ENCODE measurements at regions not wholly inside any gene's neighbourhood (a gene's known extent, or its start where the extent isn't known, plus 50 kb on each side); places are given as distances from the start of the nearest gene placed in this dataset.

DNA sequence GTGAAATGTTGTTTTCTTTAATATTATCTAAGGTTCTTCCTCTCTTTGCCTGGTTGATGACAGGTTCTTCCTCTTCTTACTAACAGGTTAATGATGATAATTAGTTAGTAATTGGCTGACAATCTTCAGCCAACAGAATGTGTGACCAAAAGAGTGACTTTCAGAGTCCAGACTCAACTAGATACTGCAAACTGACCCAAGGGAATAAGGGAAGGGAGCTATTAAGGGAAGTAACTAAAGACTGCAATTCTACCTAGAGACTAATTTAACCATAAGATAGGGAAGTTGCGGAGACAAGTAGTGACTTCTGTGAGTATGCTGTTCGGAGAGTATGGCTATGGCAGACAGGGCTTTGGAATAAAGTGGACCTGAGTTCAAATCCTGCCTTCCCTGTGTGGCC, 127.3 kb upstream of the TACR1 start:
- no peak overlapping the region for H3K27ac ChIP-seq (ENCODE audit: low read depth, low read length)
- peaks cover 34% of the 10 kb centered on the region for H3K4me1 ChIP-seq (ENCODE audit: control insufficient read depth, insufficient read depth, low read length)
- no peaks in the 10 kb centered on the region for H3K27me3 ChIP-seq (ENCODE audit: control insufficient read depth, insufficient read depth, low read length)
- no peak overlapping the region for H3K9ac ChIP-seq (ENCODE audit: low read length)
- H3K9me3 ChIP-seq (ENCODE audit: control insufficient read depth, insufficient read depth, low read depth, low read length): no peaks in the 10 kb centered on the region
- H3K4me3 ChIP-seq (ENCODE audit: low read depth, low read length): no peak overlapping the region
- H3K36me3 ChIP-seq (ENCODE audit: control insufficient read depth, insufficient read depth, low read length): no peaks in the 10 kb centered on the region

DNA sequence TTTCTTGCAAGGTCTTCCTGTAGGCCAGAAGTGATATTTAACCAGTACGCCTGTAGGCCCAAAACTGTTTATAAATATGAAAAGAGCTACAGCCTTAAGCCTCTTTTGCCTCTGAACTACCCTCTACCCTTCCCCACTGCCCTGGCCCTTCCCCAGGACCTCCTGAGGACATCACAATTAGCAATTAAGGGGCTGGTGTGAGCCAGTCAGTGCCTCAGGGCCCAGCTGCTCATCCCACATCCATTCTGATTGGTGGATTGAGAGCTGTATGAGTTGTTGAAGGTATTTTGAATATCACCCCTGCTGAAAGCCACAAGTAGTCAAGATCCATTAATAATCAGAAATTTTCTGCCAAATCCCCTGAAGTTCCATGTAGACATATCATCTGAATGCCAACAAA, 126.3 kb upstream of the TACR1 start:
- H3K27ac ChIP-seq (ENCODE audit: low read depth, low read length): no peak overlapping the region
- no peaks in the 10 kb centered on the region for H3K9me3 ChIP-seq (ENCODE audit: control insufficient read depth, insufficient read depth, low read depth, low read length)
- no peaks in the 10 kb centered on the region for H3K36me3 ChIP-seq (ENCODE audit: control insufficient read depth, insufficient read depth, low read length)
- H3K4me3 ChIP-seq (ENCODE audit: low read depth, low read length): no peak overlapping the region
- H3K27me3 ChIP-seq (ENCODE audit: control insufficient read depth, insufficient read depth, low read length): no peaks in the 10 kb centered on the region
- peaks cover 42% of the 10 kb centered on the region for H3K4me1 ChIP-seq (ENCODE audit: control insufficient read depth, insufficient read depth, low read length)
- H3K9ac ChIP-seq (ENCODE audit: low read length): no peak overlapping the region

DNA sequence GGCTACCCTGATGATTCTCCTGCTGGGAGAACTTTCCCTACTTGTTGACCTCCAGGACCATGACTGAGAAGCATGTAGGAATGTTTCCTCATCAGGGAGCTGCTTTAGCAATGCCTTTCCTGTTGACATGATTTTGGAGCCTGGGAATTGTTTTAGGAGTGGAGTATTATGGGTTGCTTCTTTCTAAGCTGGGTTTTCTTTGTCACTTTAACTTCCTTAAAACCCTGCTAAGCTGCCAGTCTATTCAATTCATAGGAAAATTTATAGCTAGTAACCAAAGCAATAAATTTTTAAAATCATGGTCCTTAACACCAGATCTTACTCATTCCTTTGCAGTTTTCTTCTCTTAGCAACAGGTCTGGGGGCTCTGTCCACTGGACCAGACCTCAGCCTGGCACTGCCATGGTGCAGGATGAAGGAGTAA, 125.6 kb upstream of the TACR1 start:
- Histone ChIP-seq H3K4me3 (ENCODE audit: low read depth, low read length) (no peak overlapping the region), H3K9me3 (ENCODE audit: control insufficient read depth, insufficient read depth, low read depth, low read length) (no peaks in the 10 kb centered on the region), H3K36me3 (ENCODE audit: control insufficient read depth, insufficient read depth, low read length) (no peaks in the 10 kb centered on the region), H3K9ac (ENCODE audit: low read length) (no peak overlapping the region), H3K4me1 (ENCODE audit: control insufficient read depth, insufficient read depth, low read length) (peaks cover 42% of the 10 kb centered on the region), H3K27me3 (ENCODE audit: control insufficient read depth, insufficient read depth, low read length) (no peaks in the 10 kb centered on the region), H3K27ac (ENCODE audit: low read depth, low read length) (no peak overlapping the region)

- Histone ChIP-seq H3K4me3 (ENCODE audit: low read depth, low read length) (no peak overlapping the region), H3K27me3 (ENCODE audit: control insufficient read depth, insufficient read depth, low read length) (no peaks in the 10 kb centered on the region)
Observed at GRCh38 chr2:75324141-75324540, 124.8 kb upstream of the TACR1 start.

GRCh38 chr2:75321599-75321922, 122.2 kb upstream of the TACR1 start:
- no peaks in the 10 kb centered on the region for H3K36me3 ChIP-seq (ENCODE audit: control insufficient read depth, insufficient read depth, low read length)
- no peak overlapping the region for H3K27ac ChIP-seq (ENCODE audit: low read depth, low read length)
- H3K4me1 ChIP-seq (ENCODE audit: control insufficient read depth, insufficient read depth, low read length): peaks cover 38% of the 10 kb centered on the region
- no peak overlapping the region for H3K9ac ChIP-seq (ENCODE audit: low read length)
- no peaks in the 10 kb centered on the region for H3K9me3 ChIP-seq (ENCODE audit: control insufficient read depth, insufficient read depth, low read depth, low read length)
- H3K4me3 ChIP-seq (ENCODE audit: low read depth, low read length): no peak overlapping the region
- no peaks in the 10 kb centered on the region for H3K27me3 ChIP-seq (ENCODE audit: control insufficient read depth, insufficient read depth, low read length)

More at GRCh38 chr2:75324141-75324540, 124.8 kb upstream of the TACR1 start:
- peaks cover 42% of the 10 kb centered on the region for H3K4me1 ChIP-seq (ENCODE audit: control insufficient read depth, insufficient read depth, low read length)
- H3K27ac ChIP-seq (ENCODE audit: low read depth, low read length): no peak overlapping the region
- no peaks in the 10 kb centered on the region for H3K9me3 ChIP-seq (ENCODE audit: control insufficient read depth, insufficient read depth, low read depth, low read length)
- no peak overlapping the region for H3K9ac ChIP-seq (ENCODE audit: low read length)
- no peaks in the 10 kb centered on the region for H3K36me3 ChIP-seq (ENCODE audit: control insufficient read depth, insufficient read depth, low read length)

DNA sequence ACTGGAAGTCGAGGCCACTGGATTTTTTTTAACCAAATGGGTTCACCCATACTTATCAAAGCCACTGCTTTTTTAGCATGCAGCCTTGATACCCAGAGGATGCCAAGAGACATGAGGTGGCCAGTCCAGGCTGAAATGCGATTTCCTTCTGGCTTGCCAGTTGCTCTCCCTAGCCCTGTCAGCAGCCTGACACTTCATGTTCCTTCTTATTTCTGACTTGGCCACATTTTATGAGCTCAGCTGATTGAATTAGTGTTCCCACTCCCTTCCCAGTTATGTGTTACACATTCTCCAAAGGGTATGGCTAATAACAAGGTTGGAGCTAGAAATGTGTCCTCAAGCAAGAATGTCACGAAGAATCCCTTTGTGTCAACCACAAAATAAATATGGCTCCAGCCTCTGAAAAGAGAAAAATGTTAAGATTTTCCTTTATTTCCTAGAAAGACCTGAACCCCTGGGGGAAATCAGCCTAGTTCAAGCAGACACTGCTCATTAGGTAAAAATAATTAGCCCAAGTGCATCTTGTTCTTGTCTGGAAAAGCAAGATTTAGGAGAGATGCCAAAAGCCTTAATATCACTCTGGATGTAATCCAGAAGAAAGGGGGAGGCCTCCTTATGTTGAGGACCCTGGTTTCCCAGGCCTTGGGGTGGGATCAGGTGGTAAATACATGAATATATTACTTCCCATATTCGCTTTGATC, 121.7 kb upstream of the TACR1 start:
- Histone ChIP-seq H3K9me3 (ENCODE audit: control insufficient read depth, insufficient read depth, low read depth, low read length) (no peaks in the 10 kb centered on the region), H3K27me3 (ENCODE audit: control insufficient read depth, insufficient read depth, low read length) (no peaks in the 10 kb centered on the region), H3K9ac (ENCODE audit: low read length) (no peak overlapping the region), H3K36me3 (ENCODE audit: control insufficient read depth, insufficient read depth, low read length) (no peaks in the 10 kb centered on the region), H3K27ac (ENCODE audit: low read depth, low read length) (no peak overlapping the region), H3K4me3 (ENCODE audit: low read depth, low read length) (no peak overlapping the region), H3K4me1 (ENCODE audit: control insufficient read depth, insufficient read depth, low read length) (peaks cover 36% of the 10 kb centered on the region)

DNA sequence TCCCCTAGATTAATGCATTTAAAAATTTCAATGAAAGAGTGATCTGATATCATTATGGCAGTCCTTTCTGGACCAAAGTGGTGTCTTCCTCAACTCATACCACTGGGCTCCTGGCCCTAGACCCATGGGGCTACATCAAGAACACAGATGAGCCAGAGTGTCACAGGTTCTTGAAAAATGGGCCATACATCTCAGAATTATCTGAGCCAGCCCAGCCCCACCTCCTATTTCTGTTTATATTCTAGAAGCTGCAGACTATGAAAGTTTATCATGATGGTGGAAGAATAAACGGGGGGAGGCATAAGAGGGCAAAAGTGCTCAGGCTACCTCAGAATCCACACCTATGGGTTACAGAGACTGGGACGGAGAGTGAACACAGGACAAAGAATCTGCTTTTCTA, 120.6 kb upstream of the TACR1 start:
- H3K4me3 ChIP-seq (ENCODE audit: low read depth, low read length): no peak overlapping the region

DNA sequence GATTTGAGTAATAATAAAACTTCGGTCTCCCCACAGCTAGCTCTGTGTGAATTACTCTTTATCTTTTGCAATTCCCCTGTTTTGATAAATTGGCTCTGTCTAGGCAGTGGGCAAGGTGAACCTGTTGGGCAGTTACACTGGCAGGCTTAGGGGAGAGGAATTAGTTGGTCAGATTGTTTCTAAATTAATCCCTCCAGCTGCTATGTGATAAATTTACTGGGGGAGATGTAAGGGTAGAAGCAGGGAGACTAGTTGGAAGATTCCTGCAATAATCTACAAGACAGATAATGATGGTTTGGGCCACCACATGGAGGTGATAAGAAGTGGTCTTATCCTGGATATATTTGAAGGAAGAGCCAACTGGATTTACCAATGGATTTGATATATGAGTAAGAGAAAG, 118.5 kb upstream of the TACR1 start:
- H3K9me3 ChIP-seq (ENCODE audit: control insufficient read depth, insufficient read depth, low read depth, low read length): no peaks in the 10 kb centered on the region
- H3K36me3 ChIP-seq (ENCODE audit: control insufficient read depth, insufficient read depth, low read length): no peaks in the 10 kb centered on the region
- H3K9ac ChIP-seq (ENCODE audit: low read length): no peak overlapping the region
- H3K4me1 ChIP-seq (ENCODE audit: control insufficient read depth, insufficient read depth, low read length): peaks cover 18% of the 10 kb centered on the region
- H3K4me3 ChIP-seq (ENCODE audit: low read depth, low read length): no peak overlapping the region
- no peak overlapping the region for H3K27ac ChIP-seq (ENCODE audit: low read depth, low read length)
- H3K27me3 ChIP-seq (ENCODE audit: control insufficient read depth, insufficient read depth, low read length): no peaks in the 10 kb centered on the region

More for the DNA sequence above, 120.6 kb upstream of the TACR1 start:
- no peak overlapping the region for H3K27ac ChIP-seq (ENCODE audit: low read depth, low read length)
- no peaks in the 10 kb centered on the region for H3K9me3 ChIP-seq (ENCODE audit: control insufficient read depth, insufficient read depth, low read depth, low read length)
- no peak overlapping the region for H3K9ac ChIP-seq (ENCODE audit: low read length)
- H3K27me3 ChIP-seq (ENCODE audit: control insufficient read depth, insufficient read depth, low read length): no peaks in the 10 kb centered on the region
- H3K4me1 ChIP-seq (ENCODE audit: control insufficient read depth, insufficient read depth, low read length): peaks cover 25% of the 10 kb centered on the region
- H3K36me3 ChIP-seq (ENCODE audit: control insufficient read depth, insufficient read depth, low read length): no peaks in the 10 kb centered on the region

DNA sequence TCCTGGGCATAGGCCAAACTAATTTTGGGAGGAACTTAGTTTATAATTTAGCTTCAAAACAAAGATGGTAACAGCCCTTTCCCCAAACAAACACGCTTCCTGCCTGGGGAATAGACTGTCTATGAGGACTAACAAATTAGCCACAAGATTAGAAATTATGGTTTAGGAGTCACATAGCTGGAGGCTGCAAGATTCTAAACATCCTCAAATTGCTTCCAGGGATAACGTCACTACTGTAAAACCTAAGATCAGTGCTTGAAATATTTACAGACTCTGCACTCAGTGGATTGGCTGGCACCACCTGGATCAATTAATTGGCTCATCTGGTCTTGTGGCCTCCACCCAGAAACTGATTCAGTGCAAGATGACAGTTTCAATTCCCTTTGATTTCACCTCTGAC, 118.0 kb upstream of the TACR1 start:
- no peak overlapping the region for H3K9ac ChIP-seq (ENCODE audit: low read length)
- H3K4me1 ChIP-seq (ENCODE audit: control insufficient read depth, insufficient read depth, low read length): peaks cover 18% of the 10 kb centered on the region
- H3K27ac ChIP-seq (ENCODE audit: low read depth, low read length): no peak overlapping the region
- H3K36me3 ChIP-seq (ENCODE audit: control insufficient read depth, insufficient read depth, low read length): no peaks in the 10 kb centered on the region
- H3K9me3 ChIP-seq (ENCODE audit: control insufficient read depth, insufficient read depth, low read depth, low read length): no peaks in the 10 kb centered on the region
- no peaks in the 10 kb centered on the region for H3K27me3 ChIP-seq (ENCODE audit: control insufficient read depth, insufficient read depth, low read length)
- no peak overlapping the region for H3K4me3 ChIP-seq (ENCODE audit: low read depth, low read length)

DNA sequence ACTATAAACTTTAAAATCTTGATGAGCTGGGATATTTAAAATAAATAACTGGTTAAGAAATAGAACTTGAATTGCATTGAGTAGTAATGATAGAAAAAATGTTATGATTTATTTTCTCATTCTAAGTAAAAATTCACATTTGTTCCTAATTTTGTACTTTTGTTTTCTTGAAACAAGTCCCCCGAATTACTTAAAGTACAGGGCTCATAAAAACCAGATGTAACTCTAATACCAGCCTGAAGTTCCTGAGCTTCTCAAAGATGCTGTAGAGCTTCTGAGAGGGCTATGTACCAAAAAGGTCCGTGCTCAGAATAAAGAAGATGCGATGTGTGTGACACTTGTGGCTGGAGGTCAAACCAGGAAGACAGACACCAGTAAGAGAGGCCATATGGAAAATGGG, 116.1 kb upstream of the TACR1 start:
- no peaks in the 10 kb centered on the region for H3K9me3 ChIP-seq (ENCODE audit: control insufficient read depth, insufficient read depth, low read depth, low read length)
- H3K36me3 ChIP-seq (ENCODE audit: control insufficient read depth, insufficient read depth, low read length): no peaks in the 10 kb centered on the region
- H3K27me3 ChIP-seq (ENCODE audit: control insufficient read depth, insufficient read depth, low read length): no peaks in the 10 kb centered on the region
- no peak overlapping the region for H3K4me3 ChIP-seq (ENCODE audit: low read depth, low read length)
- no peak overlapping the region for H3K9ac ChIP-seq (ENCODE audit: low read length)
- no peak overlapping the region for H3K27ac ChIP-seq (ENCODE audit: low read depth, low read length)
- H3K4me1 ChIP-seq (ENCODE audit: control insufficient read depth, insufficient read depth, low read length): peaks cover 4% of the 10 kb centered on the region; the same call in 1 of the 2 replicates

- Histone ChIP-seq H3K4me3 (ENCODE audit: low read depth, low read length) (no peak overlapping the region), H3K27me3 (ENCODE audit: control insufficient read depth, insufficient read depth, low read length) (no peaks in the 10 kb centered on the region), H3K9ac (ENCODE audit: low read length) (no peak overlapping the region), H3K4me1 (ENCODE audit: control insufficient read depth, insufficient read depth, low read length) (no peaks in the 10 kb centered on the region), H3K27ac (ENCODE audit: low read depth, low read length) (no peak overlapping the region), H3K36me3 (ENCODE audit: control insufficient read depth, insufficient read depth, low read length) (no peaks in the 10 kb centered on the region), H3K9me3 (ENCODE audit: control insufficient read depth, insufficient read depth, low read depth, low read length) (no peaks in the 10 kb centered on the region)
Observed at GRCh38 chr2:75311993-75312392, 112.7 kb upstream of the TACR1 start.

GRCh38 chr2:75311521-75311920, 112.2 kb upstream of the TACR1 start:
- no peak overlapping the region for H3K4me3 ChIP-seq (ENCODE audit: low read depth, low read length)
- no peak overlapping the region for H3K27ac ChIP-seq (ENCODE audit: low read depth, low read length)
- no peaks in the 10 kb centered on the region for H3K4me1 ChIP-seq (ENCODE audit: control insufficient read depth, insufficient read depth, low read length)
- no peaks in the 10 kb centered on the region for H3K27me3 ChIP-seq (ENCODE audit: control insufficient read depth, insufficient read depth, low read length)
- no peaks in the 10 kb centered on the region for H3K36me3 ChIP-seq (ENCODE audit: control insufficient read depth, insufficient read depth, low read length)
- no peaks in the 10 kb centered on the region for H3K9me3 ChIP-seq (ENCODE audit: control insufficient read depth, insufficient read depth, low read depth, low read length)
- no peak overlapping the region for H3K9ac ChIP-seq (ENCODE audit: low read length)

Data from HUES6 (cell line).